Activated naive CD8-positive, alpha-beta T cell treated with anti-CD3 and anti-CD28 coated beads for 36 hours (primary cell): ENCODE measurements at regions not wholly inside any gene's neighbourhood (a gene's known extent, or its start where the extent isn't known, plus 50 kb on each side); places are given as distances from the start of the nearest gene placed in this dataset.

Experiments used
- DNase-seq: peaks from one replicate; pipeline ENCODE4 v3.0.0; 2021
- H3K27ac Mint-ChIP-seq: one replicate; pipeline ENCODE4 v1.8.0; 2022; ENCODE audit warnings: mild to moderate bottlenecking, moderate library complexity, mixed read lengths
- H3K27me3 Mint-ChIP-seq: one replicate; pipeline ENCODE4 v1.8.0; 2022; ENCODE audit warnings: mild to moderate bottlenecking, mixed read lengths
- H3K36me3 Mint-ChIP-seq: one replicate; pipeline ENCODE4 v1.8.0; 2021; ENCODE audit warnings: mild to moderate bottlenecking, mixed read lengths
- H3K4me1 Mint-ChIP-seq: one replicate; pipeline ENCODE4 v1.8.0; 2021; ENCODE audit warnings: mixed read lengths
- H3K4me3 Mint-ChIP-seq: one replicate; pipeline ENCODE4 v1.8.0; 2022; ENCODE audit warnings: mild to moderate bottlenecking, moderate library complexity, mixed read lengths
- H3K9me3 Mint-ChIP-seq: one replicate; pipeline ENCODE4 v1.8.0; 2022; ENCODE audit warnings: mixed read lengths

GRCh38 chr20:2203436-2203835 is 92.4 kb upstream of the TGM3 start:
- DNase-seq = no peak
- Mint-ChIP-seq H3K36me3 (no peaks in the 10 kb centered on the region), H3K4me3 (no peak overlapping the region), H3K27ac (no peak overlapping the region), H3K27me3 (no peaks in the 10 kb centered on the region), H3K4me1 (no peaks in the 10 kb centered on the region), H3K9me3 (no peaks in the 10 kb centered on the region)

- Mint-ChIP-seq H3K27me3 (no peaks in the 10 kb centered on the region), H3K27ac (no peak overlapping the region), H3K9me3 (no peaks in the 10 kb centered on the region), H3K4me1 (no peaks in the 10 kb centered on the region), H3K4me3 (no peak overlapping the region), H3K36me3 (no peaks in the 10 kb centered on the region)
- DNase-seq = no peak
Observed at GRCh38 chr20:2204021-2204420, 91.8 kb upstream of the TGM3 start.

- H3K27me3 Mint-ChIP-seq = peaks cover 11% of the 10 kb centered on the region
- DNase-seq = peak; percentile 79
- peak overlapping the region; percentile 52 for H3K27ac Mint-ChIP-seq
- H3K36me3 Mint-ChIP-seq = no peaks in the 10 kb centered on the region
- H3K4me1 Mint-ChIP-seq = no peaks in the 10 kb centered on the region
- H3K4me3 Mint-ChIP-seq = peak overlapping the region; percentile 77
- no peaks in the 10 kb centered on the region for H3K9me3 Mint-ChIP-seq
Observed at GRCh38 chr20:2206957-2207769, 88.6 kb upstream of the TGM3 start.

GRCh38 chr20:2207770-2208097 is 88.1 kb upstream of the TGM3 start:
- Mint-ChIP-seq H3K4me1 (no peaks in the 10 kb centered on the region), H3K4me3 (peak overlapping the region; percentile 77), H3K9me3 (no peaks in the 10 kb centered on the region), H3K27me3 (peaks cover 11% of the 10 kb centered on the region), H3K27ac (no peak overlapping the region), H3K36me3 (no peaks in the 10 kb centered on the region)
- no peak for DNase-seq

- no peak overlapping the region for H3K4me3 Mint-ChIP-seq
- H3K36me3 Mint-ChIP-seq = no peaks in the 10 kb centered on the region
- DNase-seq = no peak
- H3K9me3 Mint-ChIP-seq = no peaks in the 10 kb centered on the region
- no peak overlapping the region for H3K27ac Mint-ChIP-seq
- peaks cover 16% of the 10 kb centered on the region for H3K27me3 Mint-ChIP-seq
- no peaks in the 10 kb centered on the region for H3K4me1 Mint-ChIP-seq
Observed at GRCh38 chr20:2208897-2209296, 86.9 kb upstream of the TGM3 start.

GRCh38 chr20:2210646-2211552 is 84.9 kb upstream of the TGM3 start:
- H3K4me3 Mint-ChIP-seq = no peak overlapping the region
- H3K9me3 Mint-ChIP-seq = no peaks in the 10 kb centered on the region
- H3K36me3 Mint-ChIP-seq = no peaks in the 10 kb centered on the region
- no peak for DNase-seq
- no peak overlapping the region for H3K27ac Mint-ChIP-seq
- H3K27me3 Mint-ChIP-seq = peaks cover 16% of the 10 kb centered on the region
- H3K4me1 Mint-ChIP-seq = no peaks in the 10 kb centered on the region

GRCh38 chr20:2212456-2213015 is 83.3 kb upstream of the TGM3 start:
- peaks cover 16% of the 10 kb centered on the region for H3K27me3 Mint-ChIP-seq
- H3K36me3 Mint-ChIP-seq = no peaks in the 10 kb centered on the region
- no peak overlapping the region for H3K4me3 Mint-ChIP-seq
- no peak overlapping the region for H3K27ac Mint-ChIP-seq
- H3K9me3 Mint-ChIP-seq = no peaks in the 10 kb centered on the region
- no peaks in the 10 kb centered on the region for H3K4me1 Mint-ChIP-seq
- DNase-seq = no peak

- H3K9me3 Mint-ChIP-seq = no peaks in the 10 kb centered on the region
- peaks cover 4% of the 10 kb centered on the region for H3K4me1 Mint-ChIP-seq
- no peak overlapping the region for H3K27ac Mint-ChIP-seq
- H3K36me3 Mint-ChIP-seq = no peaks in the 10 kb centered on the region
- H3K4me3 Mint-ChIP-seq = no peak overlapping the region
- peaks cover 16% of the 10 kb centered on the region for H3K27me3 Mint-ChIP-seq
- no peak for DNase-seq
Observed at GRCh38 chr20:2213401-2213800, 82.4 kb upstream of the TGM3 start.

GRCh38 chr20:2217857-2218539 is 77.8 kb upstream of the TGM3 start:
- peak overlapping the region; percentile 35 for H3K27ac Mint-ChIP-seq
- peak; percentile 6 for DNase-seq

GRCh38 chr20:2219481-2220006 is 76.3 kb upstream of the TGM3 start:
- peaks cover 11% of the 10 kb centered on the region for H3K9me3 Mint-ChIP-seq
- H3K36me3 Mint-ChIP-seq = no peaks in the 10 kb centered on the region
- no peak for DNase-seq
- H3K27me3 Mint-ChIP-seq = peaks cover 4% of the 10 kb centered on the region
- no peak overlapping the region for H3K4me3 Mint-ChIP-seq
- H3K4me1 Mint-ChIP-seq = peaks cover 8% of the 10 kb centered on the region
- no peak overlapping the region for H3K27ac Mint-ChIP-seq

More at GRCh38 chr20:2217857-2218539, 77.8 kb upstream of the TGM3 start:
- Mint-ChIP-seq H3K27me3 (peaks cover 8% of the 10 kb centered on the region), H3K36me3 (no peaks in the 10 kb centered on the region), H3K4me3 (no peak overlapping the region), H3K4me1 (peaks cover 8% of the 10 kb centered on the region), H3K9me3 (peaks cover 11% of the 10 kb centered on the region)

- H3K27ac Mint-ChIP-seq = no peak overlapping the region
- H3K36me3 Mint-ChIP-seq = no peaks in the 10 kb centered on the region
Observed at GRCh38 chr20:2220298-2220697, 75.5 kb upstream of the TGM3 start.

GRCh38 chr20:2221921-2222320 is 73.9 kb upstream of the TGM3 start:
- H3K27me3 Mint-ChIP-seq = peaks cover 4% of the 10 kb centered on the region
- H3K9me3 Mint-ChIP-seq = peaks cover 11% of the 10 kb centered on the region
- H3K36me3 Mint-ChIP-seq = no peaks in the 10 kb centered on the region
- DNase-seq = no peak
- no peak overlapping the region for H3K27ac Mint-ChIP-seq
- H3K4me1 Mint-ChIP-seq = peaks cover 8% of the 10 kb centered on the region
- H3K4me3 Mint-ChIP-seq = no peak overlapping the region

More at GRCh38 chr20:2220298-2220697, 75.5 kb upstream of the TGM3 start:
- H3K27me3 Mint-ChIP-seq = peaks cover 4% of the 10 kb centered on the region
- DNase-seq = no peak
- peaks cover 11% of the 10 kb centered on the region for H3K9me3 Mint-ChIP-seq
- no peak overlapping the region for H3K4me3 Mint-ChIP-seq
- peaks cover 8% of the 10 kb centered on the region for H3K4me1 Mint-ChIP-seq

- Mint-ChIP-seq H3K27me3 (peaks cover 4% of the 10 kb centered on the region), H3K36me3 (no peaks in the 10 kb centered on the region)
Observed at GRCh38 chr20:2223558-2224367, 72.0 kb upstream of the TGM3 start.

GRCh38 chr20:2224368-2224639 is 71.5 kb upstream of the TGM3 start:
- no peaks in the 10 kb centered on the region for H3K36me3 Mint-ChIP-seq
- H3K27me3 Mint-ChIP-seq = peaks cover 4% of the 10 kb centered on the region
- H3K4me3 Mint-ChIP-seq = no peak overlapping the region
- no peak for DNase-seq
- H3K4me1 Mint-ChIP-seq = no peaks in the 10 kb centered on the region
- no peak overlapping the region for H3K27ac Mint-ChIP-seq
- peaks cover 7% of the 10 kb centered on the region for H3K9me3 Mint-ChIP-seq

More at GRCh38 chr20:2223558-2224367, 72.0 kb upstream of the TGM3 start:
- H3K4me1 Mint-ChIP-seq = peaks cover 1% of the 10 kb centered on the region
- no peak overlapping the region for H3K4me3 Mint-ChIP-seq
- DNase-seq = no peak
- H3K9me3 Mint-ChIP-seq = peaks cover 11% of the 10 kb centered on the region
- no peak overlapping the region for H3K27ac Mint-ChIP-seq
